Tibial nerve (tissue), 3 donors: ENCODE measurements at regions not wholly inside any gene's neighbourhood (a gene's known extent, or its start where the extent isn't known, plus 50 kb on each side); places are given as distances from the start of the nearest gene placed in this dataset.

Experiments used
- CTCF ChIP-seq, 5 experiments: fragments of 200-600 bp in 3 of 5; fragments of 450-650 bp in 2 of 5; sonication (generic) in 3 of 5; IDR thresholded peaks; one replicate each; pipeline ENCODE4 v1.5.1; 2016 to 2019; ENCODE audit warnings: antibody characterized with exemption in 5 of 5, mild to moderate bottlenecking in 3 of 5, moderate library complexity in 2 of 5
- POLR2A ChIP-seq, 2 donors: fragments of 450-650 bp; IDR thresholded peaks; one replicate each; pipeline ENCODE4 v1.6.1; 2017; ENCODE audit warnings: antibody characterized with exemption in 2 of 2, mild to moderate bottlenecking in 2 of 2, moderate library complexity in 2 of 2

- TF ChIP-seq CTCF (IDR thresholded peaks at IDR 0.05) (no peak), POLR2A (IDR thresholded peaks at IDR 0.05) (no peak)
Observed at GRCh38 chr12:11991604-11992003, 79.1 kb upstream of the BCL2L14 start.
